GM21423 (cell line): ENCODE measurements at regions not wholly inside any gene's neighbourhood (a gene's known extent, or its start where the extent isn't known, plus 50 kb on each side); places are given as distances from the start of the nearest gene placed in this dataset.

Experiments
- ATAC-seq: cut with Tn5 transposase; IDR thresholded peaks from one replicate; pipeline ENCODE4 v1.9.1; 2021; ENCODE audit warnings: mild to moderate bottlenecking, moderate library complexity; ENCODE audit not compliant: unreplicated experiment

GRCh38 chr4:114497116-114497515 is 101.5 kb upstream of the UGT8 start:
- no peak for ATAC-seq

GRCh38 chr4:114509340-114509739 is 89.3 kb upstream of the UGT8 start:
- ATAC-seq, result no peak

GRCh38 chr4:114512595-114513295 is 85.9 kb upstream of the UGT8 start:
- ATAC-seq, result no peak

GRCh38 chr4:114519368-114519767 is 79.2 kb upstream of the UGT8 start:
- ATAC-seq, result no peak

DNA sequence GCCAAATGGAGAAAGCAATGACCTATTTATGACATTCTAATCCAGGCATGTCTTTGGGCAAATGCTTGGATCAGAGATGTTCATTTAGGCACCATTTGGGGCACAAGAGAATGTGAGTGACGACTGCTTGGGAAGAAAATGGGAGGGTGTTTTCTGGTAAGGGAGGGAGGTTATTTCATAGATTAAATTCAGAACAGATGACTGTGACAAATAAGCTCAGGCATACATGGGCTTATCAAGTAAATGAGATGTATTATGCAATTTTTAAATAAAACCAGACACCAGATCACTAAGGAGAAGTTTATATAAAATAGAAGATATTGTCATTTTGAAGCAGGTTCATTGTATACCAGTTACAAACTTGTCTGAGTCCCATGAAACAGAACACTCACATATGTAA is 71.4 kb upstream of the UGT8 start:
- ATAC-seq, result no peak

- no peak for ATAC-seq
Observed at GRCh38 chr4:114527637-114528036, 71.0 kb upstream of the UGT8 start.

GRCh38 chr4:114535725-114536124 is 62.9 kb upstream of the UGT8 start:
- no peak for ATAC-seq

DNA sequence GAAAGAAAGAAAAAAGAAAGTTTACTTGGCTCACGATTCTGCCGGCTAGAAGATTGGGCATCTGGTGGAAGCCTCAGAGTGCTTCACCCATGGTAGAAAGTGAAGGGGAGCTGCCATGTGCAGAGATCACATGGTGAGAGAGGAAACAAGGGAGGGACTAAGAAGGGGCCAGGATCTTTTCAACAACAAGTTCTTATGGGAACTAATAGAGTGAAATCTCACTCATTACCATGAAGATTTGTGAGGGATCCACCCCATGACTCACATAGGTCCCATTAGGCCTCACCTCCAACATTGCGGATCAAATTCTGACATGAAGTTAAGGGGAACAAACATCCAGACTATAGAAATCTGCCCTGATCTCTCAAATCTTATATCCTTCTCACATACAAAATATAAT is 61.3 kb upstream of the UGT8 start:
- no peak for ATAC-seq

GRCh38 chr4:114538012-114538617 is 60.5 kb upstream of the UGT8 start:
- no peak for ATAC-seq

- ATAC-seq, result no peak
Observed at GRCh38 chr4:114539985-114540384, 58.6 kb upstream of the UGT8 start.

DNA sequence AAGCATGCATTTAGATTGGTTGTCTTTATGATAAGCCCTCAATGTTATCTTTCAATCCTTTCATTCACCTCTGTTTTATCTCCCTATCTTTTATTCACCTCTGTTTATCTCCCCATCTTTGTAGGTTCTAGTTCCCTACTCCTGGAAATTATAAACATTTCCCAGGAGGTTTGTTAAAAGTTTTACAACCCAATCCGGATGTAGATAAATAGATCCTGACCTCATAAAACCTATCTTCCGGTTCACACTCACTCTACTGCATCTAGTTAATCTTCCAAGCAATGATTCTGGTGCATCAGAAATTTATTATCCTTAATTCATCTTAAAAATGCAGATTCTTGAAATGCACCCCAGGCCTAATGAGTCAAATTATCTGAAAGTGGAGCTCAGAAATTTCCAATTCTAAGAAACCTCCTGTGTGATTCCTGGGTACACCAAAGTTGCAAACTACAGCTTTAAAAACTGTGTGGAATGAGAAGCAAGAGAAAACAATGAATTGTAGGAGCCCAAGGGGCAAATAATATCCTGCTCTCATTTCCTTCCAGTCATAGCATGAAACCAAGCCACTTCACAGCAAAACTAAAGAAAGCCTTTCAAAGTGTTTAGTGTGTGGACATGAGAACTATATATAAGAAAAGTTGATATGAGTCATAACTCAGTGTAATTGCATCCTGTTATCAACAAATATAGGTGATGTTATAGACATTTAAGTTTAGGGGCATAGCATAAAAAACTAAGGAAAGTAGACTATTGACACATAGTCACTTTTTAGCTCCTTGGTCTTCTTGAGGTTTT is 51.1 kb upstream of the UGT8 start:
- ATAC-seq, result no peak
